Peyer's patch (tissue), 4 donors: ENCODE measurements at regions not wholly inside any gene's neighbourhood (a gene's known extent, or its start where the extent isn't known, plus 50 kb on each side); places are given as distances from the start of the nearest gene placed in this dataset.

ENCODE experiments used
- POLR2A ChIP-seq, 2 donors: fragments of 450-650 bp; IDR thresholded peaks; one replicate each; pipeline ENCODE4 v1.5.1; 2017; ENCODE audit warnings: antibody characterized with exemption in 2 of 2, mild to moderate bottlenecking in 2 of 2, moderate library complexity in 2 of 2
- TF ChIP-seq, protein P1 (sequence below), 6 experiments: fragments of 450-650 bp in 4 of 6; fragments of 200-600 bp in 2 of 6; sonication (generic) in 1 of 6; IDR thresholded peaks; one replicate each; pipeline ENCODE4 v1.5.1; 2017 to 2019; ENCODE audit warnings: antibody characterized with exemption in 6 of 6, mild to moderate bottlenecking in 3 of 6, moderate library complexity in 1 of 6

DNA sequence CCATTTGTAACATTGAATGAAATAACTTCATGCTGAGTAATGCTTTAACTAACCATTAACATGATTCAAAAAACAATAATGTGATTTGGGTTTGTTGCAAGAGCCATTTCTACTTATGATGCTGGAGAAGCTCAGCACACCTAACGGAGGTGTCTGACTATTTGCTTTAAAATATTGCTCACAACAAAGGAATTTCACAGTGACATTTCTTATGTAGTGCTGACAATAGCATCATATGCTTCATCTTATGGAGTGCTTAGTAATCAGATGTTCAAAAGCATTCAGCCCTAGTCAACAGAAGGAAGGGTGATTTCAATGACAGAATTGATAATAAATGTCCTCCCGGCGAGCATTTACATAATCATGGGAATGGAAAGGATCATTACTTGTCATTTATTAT, 1003.3 kb upstream of the COX7C start:
- TF ChIP-seq, protein P1, sequence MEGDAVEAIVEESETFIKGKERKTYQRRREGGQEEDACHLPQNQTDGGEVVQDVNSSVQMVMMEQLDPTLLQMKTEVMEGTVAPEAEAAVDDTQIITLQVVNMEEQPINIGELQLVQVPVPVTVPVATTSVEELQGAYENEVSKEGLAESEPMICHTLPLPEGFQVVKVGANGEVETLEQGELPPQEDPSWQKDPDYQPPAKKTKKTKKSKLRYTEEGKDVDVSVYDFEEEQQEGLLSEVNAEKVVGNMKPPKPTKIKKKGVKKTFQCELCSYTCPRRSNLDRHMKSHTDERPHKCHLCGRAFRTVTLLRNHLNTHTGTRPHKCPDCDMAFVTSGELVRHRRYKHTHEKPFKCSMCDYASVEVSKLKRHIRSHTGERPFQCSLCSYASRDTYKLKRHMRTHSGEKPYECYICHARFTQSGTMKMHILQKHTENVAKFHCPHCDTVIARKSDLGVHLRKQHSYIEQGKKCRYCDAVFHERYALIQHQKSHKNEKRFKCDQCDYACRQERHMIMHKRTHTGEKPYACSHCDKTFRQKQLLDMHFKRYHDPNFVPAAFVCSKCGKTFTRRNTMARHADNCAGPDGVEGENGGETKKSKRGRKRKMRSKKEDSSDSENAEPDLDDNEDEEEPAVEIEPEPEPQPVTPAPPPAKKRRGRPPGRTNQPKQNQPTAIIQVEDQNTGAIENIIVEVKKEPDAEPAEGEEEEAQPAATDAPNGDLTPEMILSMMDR (IDR thresholded peaks at IDR 0.05), result no peak
- no peak for TF ChIP-seq POLR2A (IDR thresholded peaks at IDR 0.05)
